CD14-positive monocyte (primary cell): ENCODE measurements at regions not wholly inside any gene's neighbourhood (a gene's known extent, or its start where the extent isn't known, plus 50 kb on each side); places are given as distances from the start of the nearest gene placed in this dataset.

Source experiments
- DNase-seq, 3 donors: peaks; one replicate each; pipeline ENCODE4 v3.0.0-alpha.2; 2011 to 2022
- H2AFZ ChIP-seq: 2 replicates; pipeline ENCODE4 v1.6.0; 2012; ENCODE audit warnings: mild to moderate bottlenecking, low read depth, low read length, inconsistent platforms; ENCODE audit not compliant: insufficient read depth, poor library complexity, severe bottlenecking
- H3K27ac ChIP-seq, 2 donors: 1 replicate in 1 of 2; 2 replicates in 1 of 2; pipeline ENCODE4 v1.5.1; 2012 to 2013; ENCODE audit warnings: low read length in 2 of 2, control low read depth in 1 of 2, inconsistent platforms in 1 of 2, low read depth in 1 of 2, mild to moderate bottlenecking in 1 of 2
- H3K27me3 ChIP-seq, 2 donors: one replicate each; pipeline versions ENCODE4 v1.6.0 to v1.6.1; 2011 to 2013; ENCODE audit warnings: low read length in 2 of 2; ENCODE audit not compliant: control insufficient read depth in 2 of 2, insufficient read depth in 2 of 2
- H3K36me3 ChIP-seq, 2 donors: replicated peaks in 1 of 2; 1 replicate in 1 of 2; 2 replicates in 1 of 2; pipeline versions ENCODE4 v1.5.1 to v1.6.1; 2012 to 2013; ENCODE audit warnings: low read length in 2 of 2, control low read depth in 1 of 2, inconsistent platforms in 1 of 2, mild to moderate bottlenecking in 1 of 2; ENCODE audit not compliant: insufficient read depth in 2 of 2, control insufficient read depth in 1 of 2
- H3K4me1 ChIP-seq, 2 donors: 1 replicate in 1 of 2; 2 replicates in 1 of 2; pipeline versions ENCODE4 v1.5.1 to v1.6.1; 2012 to 2013; ENCODE audit warnings: low read length in 2 of 2, control low read depth in 1 of 2, inconsistent platforms in 1 of 2, mild to moderate bottlenecking in 1 of 2, moderate library complexity in 1 of 2; ENCODE audit not compliant: insufficient read depth in 2 of 2, control insufficient read depth in 1 of 2
- H3K4me2 ChIP-seq: replicated peaks from 2 replicates; pipeline ENCODE3; 2012; ENCODE audit warnings: low read length, moderate library complexity, mild to moderate bottlenecking; ENCODE audit not compliant: poor library complexity, severe bottlenecking; ENCODE audit errors: extremely low read depth
- H3K4me3 ChIP-seq, 3 experiments: fragments of 200-600 bp in 1 of 3; sonication (generic) in 1 of 3; replicated peaks in 1 of 3; 1 replicate in 2 of 3; 2 replicates in 1 of 3; pipeline ENCODE4 v1.5.1; 2011 to 2013; ENCODE audit warnings: low read length in 3 of 3, mild to moderate bottlenecking in 3 of 3, control low read depth in 2 of 3, low read depth in 2 of 3, inconsistent platforms in 1 of 3, moderate library complexity in 1 of 3
- H3K79me2 ChIP-seq: 2 replicates; pipeline ENCODE4 v1.6.0; 2012; ENCODE audit warnings: mild to moderate bottlenecking, control low read depth, inconsistent platforms, low read length, moderate library complexity; ENCODE audit not compliant: insufficient read depth
- H3K9ac ChIP-seq: 2 replicates; pipeline ENCODE4 v1.6.0; 2017; ENCODE audit warnings: low read length, mild to moderate bottlenecking; ENCODE audit not compliant: insufficient read depth, poor library complexity, severe bottlenecking
- H3K9me3 ChIP-seq, 2 donors: replicated peaks in 1 of 2; 1 replicate in 1 of 2; 2 replicates in 1 of 2; pipeline versions ENCODE4 v1.5.1 to v1.6.1; 2012 to 2013; ENCODE audit warnings: low read length in 2 of 2, control low read depth in 1 of 2; ENCODE audit not compliant: control insufficient read depth in 1 of 2, insufficient read depth in 1 of 2
- H4K20me1 ChIP-seq: 2 replicates; pipeline ENCODE4 v1.6.0; 2012; ENCODE audit warnings: mild to moderate bottlenecking, low read length, control low read depth, moderate library complexity; ENCODE audit not compliant: insufficient read depth
- H3K27ac Mint-ChIP-seq, 7 donors: one replicate each; pipeline ENCODE4 v1.8.0; 2020; ENCODE audit warnings: mild to moderate bottlenecking in 7 of 7, mixed read lengths in 7 of 7, moderate library complexity in 6 of 7, inconsistent platforms in 2 of 7
- H3K27me3 Mint-ChIP-seq, 3 donors: one replicate each; pipeline ENCODE4 v1.8.0; 2021 to 2022; ENCODE audit warnings: low read depth in 3 of 3, mild to moderate bottlenecking in 3 of 3, mixed read lengths in 3 of 3, moderate library complexity in 3 of 3, inconsistent platforms in 1 of 3
- H3K36me3 Mint-ChIP-seq, 2 donors: one replicate each; pipeline ENCODE4 v1.8.0; 2020; ENCODE audit warnings: mixed read lengths in 2 of 2, inconsistent platforms in 1 of 2, mild to moderate bottlenecking in 1 of 2
- H3K4me1 Mint-ChIP-seq: one replicate; pipeline ENCODE4 v1.8.0; 2020; ENCODE audit warnings: mild to moderate bottlenecking, mixed read lengths
- H3K4me3 Mint-ChIP-seq, 2 donors: one replicate each; pipeline ENCODE4 v1.8.0; 2020; ENCODE audit warnings: mild to moderate bottlenecking in 2 of 2, mixed read lengths in 2 of 2, moderate library complexity in 1 of 2
- H3K9me3 Mint-ChIP-seq, 7 donors: one replicate each; pipeline ENCODE4 v1.8.0; 2020 to 2022; ENCODE audit warnings: mixed read lengths in 7 of 7, mild to moderate bottlenecking in 6 of 7, moderate library complexity in 6 of 7, inconsistent platforms in 2 of 7
- WGBS: methylation state at CpG from one replicate; pipeline ENCODE4 v1.1.5; 2013; ENCODE audit warnings: missing lambda C conversion rate; ENCODE audit not compliant: insufficient coverage; 5-methylcytosine and 5-hydroxymethylcytosine counted together
- intact Hi-C, 2 donors: fragments of 100-400 bp; cut with micrococcal nuclease; formaldehyde crosslinking; loops; one replicate each; pipeline versions ENCODE4 v1.15.0 to v1.15.1; 2023
- TF ChIP-seq, protein P1 (sequence below): fragments of 200-600 bp; IDR thresholded peaks from one replicate; pipeline ENCODE4 v1.8.0; 2022; ENCODE audit warnings: antibody characterized with exemption, mild to moderate bottlenecking

DNA sequence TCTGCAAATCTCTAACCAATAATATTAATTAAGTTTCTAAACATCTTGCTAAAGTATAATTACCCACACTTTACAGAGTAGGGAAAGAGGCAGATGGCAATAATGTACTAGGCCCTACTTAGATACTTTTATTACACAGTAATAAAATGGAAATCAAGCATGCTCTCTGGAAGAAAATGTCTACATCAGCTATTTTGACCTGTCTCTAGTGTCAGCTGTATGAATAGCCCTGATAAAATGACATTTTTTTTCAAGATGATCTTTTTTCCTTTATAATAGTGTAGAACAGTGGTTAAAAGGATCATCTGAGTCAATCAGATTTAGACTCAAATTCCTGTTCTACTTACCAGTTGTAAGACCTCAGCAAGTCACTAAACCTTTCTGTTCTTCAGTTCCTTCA lies 397.3 kb downstream of the GRB14 start:
- Mint-ChIP-seq H3K27ac (no peak overlapping the region), H3K36me3 (no peaks in the 10 kb centered on the region)

DNA sequence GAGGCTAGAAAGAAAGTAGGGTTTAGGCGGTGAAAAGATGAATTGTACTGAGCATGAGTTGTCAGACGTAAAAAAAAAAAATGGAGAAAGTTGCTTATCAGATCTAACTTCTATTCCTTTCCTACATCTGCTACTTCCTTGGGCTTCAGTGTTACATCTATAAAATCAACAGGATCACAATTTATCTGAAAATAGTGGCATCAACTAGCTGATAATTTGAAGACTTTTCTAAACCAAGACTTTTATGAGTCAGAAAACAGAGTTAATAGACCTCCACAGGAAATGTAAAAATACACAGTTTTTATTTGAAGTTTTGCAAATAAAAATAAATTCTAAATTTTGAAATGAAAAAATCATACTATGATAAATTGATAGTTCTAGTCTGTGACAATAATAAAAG lies 399.8 kb downstream of the GRB14 start:
- H3K4me1 ChIP-seq: no peaks in the 10 kb centered on the region
- Mint-ChIP-seq H3K27me3 (no peaks in the 10 kb centered on the region), H3K4me1 (no peaks in the 10 kb centered on the region), H3K36me3 (no peaks in the 10 kb centered on the region), H3K27ac (no peak overlapping the region), H3K9me3 (no peaks in the 10 kb centered on the region), H3K4me3 (no peak overlapping the region)
- DNase-seq: no peak
- intact Hi-C loops: no loop called here
- no peak overlapping the region for H3K27ac ChIP-seq
- H4K20me1 ChIP-seq: no peaks in the 10 kb centered on the region
- no CpG with 5 or more reads among the region's 2 CpGs for WGBS
- no peaks in the 10 kb centered on the region for H3K27me3 ChIP-seq
- no peak overlapping the region for H3K4me3 ChIP-seq
- no peak overlapping the region for H2AFZ ChIP-seq
- no peak overlapping the region for H3K9ac ChIP-seq
- H3K4me2 ChIP-seq: no peak overlapping the region
- H3K79me2 ChIP-seq: no peaks in the 10 kb centered on the region
- no peaks in the 10 kb centered on the region for H3K36me3 ChIP-seq
- H3K9me3 ChIP-seq: no peaks in the 10 kb centered on the region
- TF ChIP-seq, protein P1, sequence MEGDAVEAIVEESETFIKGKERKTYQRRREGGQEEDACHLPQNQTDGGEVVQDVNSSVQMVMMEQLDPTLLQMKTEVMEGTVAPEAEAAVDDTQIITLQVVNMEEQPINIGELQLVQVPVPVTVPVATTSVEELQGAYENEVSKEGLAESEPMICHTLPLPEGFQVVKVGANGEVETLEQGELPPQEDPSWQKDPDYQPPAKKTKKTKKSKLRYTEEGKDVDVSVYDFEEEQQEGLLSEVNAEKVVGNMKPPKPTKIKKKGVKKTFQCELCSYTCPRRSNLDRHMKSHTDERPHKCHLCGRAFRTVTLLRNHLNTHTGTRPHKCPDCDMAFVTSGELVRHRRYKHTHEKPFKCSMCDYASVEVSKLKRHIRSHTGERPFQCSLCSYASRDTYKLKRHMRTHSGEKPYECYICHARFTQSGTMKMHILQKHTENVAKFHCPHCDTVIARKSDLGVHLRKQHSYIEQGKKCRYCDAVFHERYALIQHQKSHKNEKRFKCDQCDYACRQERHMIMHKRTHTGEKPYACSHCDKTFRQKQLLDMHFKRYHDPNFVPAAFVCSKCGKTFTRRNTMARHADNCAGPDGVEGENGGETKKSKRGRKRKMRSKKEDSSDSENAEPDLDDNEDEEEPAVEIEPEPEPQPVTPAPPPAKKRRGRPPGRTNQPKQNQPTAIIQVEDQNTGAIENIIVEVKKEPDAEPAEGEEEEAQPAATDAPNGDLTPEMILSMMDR: no peak

More for the DNA sequence above, 397.3 kb downstream of the GRB14 start:
- Histone ChIP-seq H3K4me3 (no peak overlapping the region), H3K27me3 (no peaks in the 10 kb centered on the region), H3K9me3 (no peaks in the 10 kb centered on the region), H4K20me1 (no peaks in the 10 kb centered on the region), H3K79me2 (no peaks in the 10 kb centered on the region), H2AFZ (no peak overlapping the region), H3K9ac (no peak overlapping the region), H3K36me3 (no peaks in the 10 kb centered on the region), H3K4me2 (no peak overlapping the region), H3K27ac (no peak overlapping the region), H3K4me1 (no peaks in the 10 kb centered on the region)
- Mint-ChIP-seq H3K27me3 (peaks cover 0 to 3% (median 0%) of the 10 kb centered on the region in 3 donors), H3K4me3 (no peak overlapping the region), H3K9me3 (peaks cover 0 to 3% (median 0%) of the 10 kb centered on the region in 7 donors), H3K4me1 (no peaks in the 10 kb centered on the region)
- intact Hi-C loops: no loop called here
- TF ChIP-seq, protein P1: no peak
- no peak for DNase-seq
